ENCODE measurements at regions not wholly inside any gene's neighbourhood (a gene's known extent, or its start where the extent isn't known, plus 50 kb on each side); places are given as distances from the start of the nearest gene placed in this dataset.

DNA sequence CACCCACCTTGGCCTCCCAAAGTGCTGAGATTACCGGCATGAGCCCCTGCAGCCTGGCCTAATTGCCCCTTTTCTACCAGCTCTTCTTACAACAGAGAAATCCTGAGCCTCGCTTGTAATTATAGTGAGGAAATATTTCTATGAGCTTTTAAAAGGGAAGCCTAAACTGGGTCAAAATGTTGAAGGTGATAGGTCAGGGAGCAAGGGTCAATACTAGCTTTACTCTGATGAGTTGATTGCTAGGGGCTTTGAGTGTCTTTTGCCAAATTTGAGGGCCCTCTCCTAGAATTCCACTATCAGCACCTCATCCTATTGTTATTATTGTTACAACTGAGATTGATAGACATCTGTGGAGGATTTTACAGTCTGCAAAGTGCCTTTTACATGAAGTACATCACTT is 62.4 kb upstream of the PIAS1 start:
- TF ChIP-seq, protein P1, sequence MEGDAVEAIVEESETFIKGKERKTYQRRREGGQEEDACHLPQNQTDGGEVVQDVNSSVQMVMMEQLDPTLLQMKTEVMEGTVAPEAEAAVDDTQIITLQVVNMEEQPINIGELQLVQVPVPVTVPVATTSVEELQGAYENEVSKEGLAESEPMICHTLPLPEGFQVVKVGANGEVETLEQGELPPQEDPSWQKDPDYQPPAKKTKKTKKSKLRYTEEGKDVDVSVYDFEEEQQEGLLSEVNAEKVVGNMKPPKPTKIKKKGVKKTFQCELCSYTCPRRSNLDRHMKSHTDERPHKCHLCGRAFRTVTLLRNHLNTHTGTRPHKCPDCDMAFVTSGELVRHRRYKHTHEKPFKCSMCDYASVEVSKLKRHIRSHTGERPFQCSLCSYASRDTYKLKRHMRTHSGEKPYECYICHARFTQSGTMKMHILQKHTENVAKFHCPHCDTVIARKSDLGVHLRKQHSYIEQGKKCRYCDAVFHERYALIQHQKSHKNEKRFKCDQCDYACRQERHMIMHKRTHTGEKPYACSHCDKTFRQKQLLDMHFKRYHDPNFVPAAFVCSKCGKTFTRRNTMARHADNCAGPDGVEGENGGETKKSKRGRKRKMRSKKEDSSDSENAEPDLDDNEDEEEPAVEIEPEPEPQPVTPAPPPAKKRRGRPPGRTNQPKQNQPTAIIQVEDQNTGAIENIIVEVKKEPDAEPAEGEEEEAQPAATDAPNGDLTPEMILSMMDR (IDR thresholded peaks at IDR 0.05; ENCODE audit: low read length) = no peak
- no peak for TF ChIP-seq EZH2 (IDR thresholded peaks at IDR 0.05; ENCODE audit: borderline replicate concordance, low read length)
